GM12878 (cell line): ENCODE measurements at regions not wholly inside any gene's neighbourhood (a gene's known extent, or its start where the extent isn't known, plus 50 kb on each side); places are given as distances from the start of the nearest gene placed in this dataset.

Source experiments
- ATAC-seq: fragments of 200-7000 bp; cut with Tn5 transposase; 3 replicates; pipeline ENCODE4 v1.9.1; 2020; ENCODE audit warnings: mild to moderate bottlenecking, moderate library complexity
- BruUV-seq: library from RNA; stranded (reverse); fragments of 400-500 nt; replicated peaks from 2 replicates; lab custom pipeline; 2021; lab: Mats Ljungman, UMichigan
- CTCF ChIA-PET: fragments of 300-600 bp; sonication (Branson Sonifier 250); formaldehyde crosslinking; extraction: SDS; loops from one replicate; lab custom pipeline; 2021; ENCODE audit warnings: inconsistent platforms; lab: Yijun Ruan, JAX
- POLR2A ChIA-PET: fragments of 350-600 bp; formaldehyde crosslinking; extraction: SDS; loops from one replicate; lab custom pipeline; 2021; ENCODE audit warnings: inconsistent platforms; lab: Charles Lee
- RAD21 ChIA-PET: fragments of 300-600 bp; sonication (Branson Sonifier 250); formaldehyde crosslinking; loops from one replicate; lab custom pipeline; 2023; ENCODE audit warnings: antibody characterized with exemption; ENCODE audit not compliant: unreplicated experiment; lab: Charles Lee
- SMC1A ChIA-PET: fragments of 300-600 bp; sonication (Branson Sonifier 250); formaldehyde crosslinking; loops from one replicate; lab custom pipeline; 2023; ENCODE audit not compliant: unreplicated experiment, uncharacterized antibody; lab: Charles Lee
- DNase-seq: peaks from one replicate; pipeline ENCODE4 v3.0.0-alpha.2; 2011; ENCODE audit warnings: low read depth, low spot score
- FAIRE-seq: peaks from 3 replicates; lab custom pipeline; 2011; peaks lifted over from hg19 to GRCh38; lab: Jason Lieb, UNC
- H2AFZ ChIP-seq: 2 replicates; pipeline ENCODE4 v1.6.0; 2011; ENCODE audit warnings: low read depth, low read length, control low read depth; ENCODE audit not compliant: control insufficient read depth
- H3K27ac ChIP-seq: 2 replicates; pipeline ENCODE4 v1.5.1; 2011; ENCODE audit warnings: control low read depth; ENCODE audit not compliant: control insufficient read depth, insufficient read depth
- H3K27me3 ChIP-seq, 2 experiments: replicated peaks in 1 of 2; 2 replicates each; pipeline versions ENCODE4 v1.6.0 to v1.6.1; 2011; ENCODE audit warnings: low read length in 1 of 2; ENCODE audit not compliant: control insufficient read depth in 2 of 2, insufficient read depth in 2 of 2
- H3K36me3 ChIP-seq, 2 experiments: 2 replicates each; pipeline ENCODE4 v1.5.1; 2011; ENCODE audit warnings: low read length in 1 of 2; ENCODE audit not compliant: control insufficient read depth in 2 of 2, insufficient read depth in 2 of 2
- H3K4me1 ChIP-seq: 2 replicates; pipeline ENCODE4 v1.6.1; 2011; ENCODE audit warnings: mild to moderate bottlenecking, low read length, moderate library complexity, mixed read lengths; ENCODE audit not compliant: control insufficient read depth, insufficient read depth
- H3K4me2 ChIP-seq: 2 replicates; pipeline ENCODE4 v1.6.0; 2011; ENCODE audit warnings: control low read depth; ENCODE audit not compliant: control insufficient read depth, insufficient read depth
- H3K4me3 ChIP-seq: fragments of 200-600 bp; sonication (generic); 2 replicates; pipeline ENCODE4 v1.5.1; 2016
- H3K79me2 ChIP-seq: 2 replicates; pipeline ENCODE4 v1.6.0; 2011; ENCODE audit warnings: low read length; ENCODE audit not compliant: control insufficient read depth, insufficient read depth
- H3K9ac ChIP-seq: 2 replicates; pipeline ENCODE4 v1.8.0; 2011; ENCODE audit warnings: low read length, control low read depth, mixed read lengths; ENCODE audit not compliant: control insufficient read depth, insufficient read depth
- H3K9me3 ChIP-seq: replicated peaks from 3 replicates; pipeline ENCODE4 v1.5.1; 2011; ENCODE audit warnings: mild to moderate bottlenecking, low read length; ENCODE audit not compliant: control insufficient read depth, insufficient read depth
- H4K20me1 ChIP-seq: 2 replicates; pipeline ENCODE4 v1.6.0; 2011; ENCODE audit not compliant: control insufficient read depth, insufficient read depth
- CBX5 ChIP-seq: sonication (generic); IDR thresholded peaks from 2 replicates; pipeline ENCODE4 v1.6.1; 2016; ENCODE audit warnings: low read depth, moderate library complexity, mild to moderate bottlenecking, inconsistent platforms
- IKZF2 ChIP-seq, 2 experiments: fragments of 450-650 bp; IDR thresholded peaks; 2 replicates each; pipeline ENCODE4 v1.6.1; 2017; ENCODE audit warnings: mild to moderate bottlenecking in 2 of 2, moderate library complexity in 2 of 2
- JUND ChIP-seq: IDR thresholded peaks from 2 replicates; pipeline ENCODE4 v1.6.1; 2012; ENCODE audit warnings: low read depth, mild to moderate bottlenecking, low read length, improper control_type of control experiment, moderate library complexity
- WGBS: methylation state at CpG from one replicate; pipeline ENCODE4 v1.1.6; 2016; ENCODE audit warnings: low lambda C conversion rate; ENCODE audit not compliant: insufficient replicate concordance, insufficient coverage; ENCODE audit errors: missing lambda C conversion rate; 5-methylcytosine and 5-hydroxymethylcytosine counted together
- in situ Hi-C: fragments of 300-500 bp; cut with MboI; formaldehyde crosslinking; loops from 9 replicates; pipeline ENCODE4 v1.14.3; 2018; ENCODE audit warnings: mixed read lengths
- intact Hi-C: fragments of 100-400 bp; cut with micrococcal nuclease; formaldehyde crosslinking; loops from one replicate; pipeline ENCODE4 v1.14.2; 2022; ENCODE audit not compliant: unreplicated experiment
- TF ChIP-seq, protein P1 (sequence below): IDR thresholded peaks from 2 replicates; pipeline ENCODE4 v1.6.1; 2012; ENCODE audit warnings: low read depth, low read length, improper control_type of control experiment
- TF ChIP-seq, protein P2 (sequence below): fragments of 450-650 bp; IDR thresholded peaks from 2 replicates; pipeline ENCODE4 v1.6.1; 2018; ENCODE audit warnings: mild to moderate bottlenecking, low read depth, moderate library complexity; ENCODE audit not compliant: partially characterized antibody

- Histone ChIP-seq H3K79me2 (no peaks in the 10 kb centered on the region), H3K4me3 (no peak overlapping the region), H4K20me1 (no peaks in the 10 kb centered on the region), H3K36me3 (no peaks in the 10 kb centered on the region), H2AFZ (no peak overlapping the region), H3K9me3 (no peaks in the 10 kb centered on the region; the same call in 2 of the 3 replicates), H3K27ac (no peak overlapping the region), H3K27me3 (no peaks in the 10 kb centered on the region), H3K9ac (no peak overlapping the region), H3K4me1 (no peaks in the 10 kb centered on the region), H3K4me2 (no peak overlapping the region)
- intact Hi-C loops (no loop called here), in situ Hi-C loops (no loop called here)
- ATAC-seq (no peak), DNase-seq (no peak), FAIRE-seq (no peak)
- ChIA-PET CTCF (interaction anchor here (1.5 kb wide), 1 partner anchor 49 kb away, joined by 4 read pairs; no protein-coding TSS in a partner anchor), POLR2A (no interaction called here), SMC1A (interaction anchor here (1.1 to 1.2 kb wide), 2 partner anchors 11 to 60 kb away, joined by 3 read pairs; no protein-coding TSS in a partner anchor), RAD21 (no interaction called here)
- WGBS = 44% methylated on average over 6 of the region's 6 CpGs
- TF ChIP-seq, protein P1, sequence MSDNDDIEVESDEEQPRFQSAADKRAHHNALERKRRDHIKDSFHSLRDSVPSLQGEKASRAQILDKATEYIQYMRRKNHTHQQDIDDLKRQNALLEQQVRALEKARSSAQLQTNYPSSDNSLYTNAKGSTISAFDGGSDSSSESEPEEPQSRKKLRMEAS = no peak
- TF ChIP-seq, protein P2, sequence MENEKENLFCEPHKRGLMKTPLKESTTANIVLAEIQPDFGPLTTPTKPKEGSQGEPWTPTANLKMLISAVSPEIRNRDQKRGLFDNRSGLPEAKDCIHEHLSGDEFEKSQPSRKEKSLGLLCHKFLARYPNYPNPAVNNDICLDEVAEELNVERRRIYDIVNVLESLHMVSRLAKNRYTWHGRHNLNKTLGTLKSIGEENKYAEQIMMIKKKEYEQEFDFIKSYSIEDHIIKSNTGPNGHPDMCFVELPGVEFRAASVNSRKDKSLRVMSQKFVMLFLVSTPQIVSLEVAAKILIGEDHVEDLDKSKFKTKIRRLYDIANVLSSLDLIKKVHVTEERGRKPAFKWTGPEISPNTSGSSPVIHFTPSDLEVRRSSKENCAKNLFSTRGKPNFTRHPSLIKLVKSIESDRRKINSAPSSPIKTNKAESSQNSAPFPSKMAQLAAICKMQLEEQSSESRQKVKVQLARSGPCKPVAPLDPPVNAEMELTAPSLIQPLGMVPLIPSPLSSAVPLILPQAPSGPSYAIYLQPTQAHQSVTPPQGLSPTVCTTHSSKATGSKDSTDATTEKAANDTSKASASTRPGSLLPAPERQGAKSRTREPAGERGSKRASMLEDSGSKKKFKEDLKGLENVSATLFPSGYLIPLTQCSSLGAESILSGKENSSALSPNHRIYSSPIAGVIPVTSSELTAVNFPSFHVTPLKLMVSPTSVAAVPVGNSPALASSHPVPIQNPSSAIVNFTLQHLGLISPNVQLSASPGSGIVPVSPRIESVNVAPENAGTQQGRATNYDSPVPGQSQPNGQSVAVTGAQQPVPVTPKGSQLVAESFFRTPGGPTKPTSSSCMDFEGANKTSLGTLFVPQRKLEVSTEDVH = no peak
- no peak for TF ChIP-seq CBX5
- TF ChIP-seq JUND = no peak
- TF ChIP-seq IKZF2 (IDR thresholded peaks at IDR 0.05) = no peak
- TF ChIP-seq, all 136 proteins: peak for 0
- BruUV-seq = no TSS peak
These were observed 492.5 kb upstream of the ID2 start for GRCh38 chr2:8189316-8189715.
